NCI-H446 treated with DMSO at 0.1 percent for 48 hours (cell line): ENCODE measurements at regions not wholly inside any gene's neighbourhood (a gene's known extent, or its start where the extent isn't known, plus 50 kb on each side); places are given as distances from the start of the nearest gene placed in this dataset.

ENCODE experiments used
- DNase-seq: peaks from one replicate; lab custom pipeline; 2025; lab: John Stamatoyannopoulos, UW

DNA sequence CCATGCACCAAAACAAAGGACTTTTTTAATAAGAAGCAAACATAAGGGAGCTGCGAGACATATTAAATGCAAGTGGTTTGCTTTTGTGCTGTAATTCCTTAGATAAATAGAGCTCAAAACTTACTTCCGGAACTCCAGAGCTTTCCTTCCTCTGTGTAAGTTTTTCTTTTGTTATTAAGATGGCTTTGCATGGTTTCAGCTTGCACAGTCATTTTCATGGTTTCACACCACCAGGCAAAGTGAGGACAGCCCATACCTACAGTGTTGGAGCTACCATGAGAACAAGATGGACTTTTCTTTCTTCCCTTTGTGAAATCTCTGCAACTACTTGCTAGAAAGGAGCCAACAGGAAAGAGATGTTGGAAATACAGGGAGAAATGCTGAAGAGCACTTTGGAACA, 368.0 kb downstream of the SETD4 start:
- DNase-seq: no peak

DNA sequence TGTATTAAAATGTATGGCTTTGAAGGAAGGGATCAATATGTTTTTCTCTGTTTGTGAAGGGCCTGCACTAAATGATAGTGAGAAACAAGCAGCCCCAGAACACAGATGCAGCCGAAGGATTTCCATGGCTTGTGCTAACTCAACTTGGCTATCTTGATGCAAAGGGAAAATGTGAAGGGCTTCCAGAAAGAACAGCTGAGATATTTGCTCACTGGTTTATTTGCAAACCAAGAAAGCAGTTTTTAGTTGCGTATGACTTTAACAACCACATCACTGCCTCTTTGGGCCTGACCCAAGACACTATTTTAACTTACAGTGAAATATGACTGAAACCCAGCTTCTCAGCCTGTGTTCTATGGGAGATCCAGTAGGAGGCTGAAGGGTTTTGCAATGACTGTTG, 369.9 kb downstream of the SETD4 start:
- DNase-seq: no peak

DNA sequence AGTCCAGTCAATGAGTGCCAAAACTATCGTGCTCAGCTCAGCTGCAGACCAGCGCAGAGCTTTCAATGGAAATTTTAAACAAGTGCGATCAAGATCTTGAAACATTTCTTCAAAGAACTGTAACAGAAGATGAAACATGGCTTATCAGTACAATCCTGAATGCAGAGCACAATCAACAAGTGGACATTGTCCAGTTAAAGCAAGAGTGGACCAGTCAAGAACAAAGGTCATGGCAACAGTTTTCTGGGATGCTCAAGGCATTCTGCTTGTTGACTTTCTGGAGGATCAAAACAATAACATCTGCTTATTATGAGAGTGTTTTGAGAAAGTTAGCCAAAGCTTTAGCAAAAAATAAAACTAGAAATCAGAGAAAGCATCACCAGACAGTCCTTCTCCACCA, 374.2 kb downstream of the SETD4 start:
- DNase-seq: no peak

DNA sequence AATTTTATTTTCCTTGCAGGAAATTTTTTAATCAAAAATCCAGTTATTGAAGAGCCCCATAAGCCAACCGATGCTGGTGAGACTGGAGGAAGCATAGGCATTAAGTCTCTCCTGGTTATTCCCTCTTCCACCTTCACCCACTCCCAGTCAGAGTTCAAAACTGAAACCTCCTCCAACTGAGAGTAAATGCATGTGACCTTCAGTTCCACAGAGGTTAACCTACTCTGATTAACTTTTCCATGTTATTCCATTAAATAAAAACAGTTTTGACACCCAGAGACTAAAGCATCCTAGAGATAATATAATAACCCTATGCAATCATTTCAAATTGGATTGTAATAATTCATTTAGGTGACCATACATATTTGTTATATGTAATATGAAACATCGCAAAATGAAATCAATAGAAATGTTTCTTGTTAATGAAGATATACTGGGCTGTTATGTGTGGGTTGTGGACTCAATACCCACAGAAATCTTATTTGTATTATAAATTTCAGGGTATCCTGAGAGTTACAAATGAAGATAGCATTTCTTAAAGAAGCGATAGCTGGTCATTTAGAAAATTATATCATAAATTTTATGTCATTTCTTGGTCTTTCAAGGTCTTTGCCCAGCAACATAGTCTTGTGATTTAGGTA, 376.5 kb downstream of the SETD4 start:
- DNase-seq: no peak

DNA sequence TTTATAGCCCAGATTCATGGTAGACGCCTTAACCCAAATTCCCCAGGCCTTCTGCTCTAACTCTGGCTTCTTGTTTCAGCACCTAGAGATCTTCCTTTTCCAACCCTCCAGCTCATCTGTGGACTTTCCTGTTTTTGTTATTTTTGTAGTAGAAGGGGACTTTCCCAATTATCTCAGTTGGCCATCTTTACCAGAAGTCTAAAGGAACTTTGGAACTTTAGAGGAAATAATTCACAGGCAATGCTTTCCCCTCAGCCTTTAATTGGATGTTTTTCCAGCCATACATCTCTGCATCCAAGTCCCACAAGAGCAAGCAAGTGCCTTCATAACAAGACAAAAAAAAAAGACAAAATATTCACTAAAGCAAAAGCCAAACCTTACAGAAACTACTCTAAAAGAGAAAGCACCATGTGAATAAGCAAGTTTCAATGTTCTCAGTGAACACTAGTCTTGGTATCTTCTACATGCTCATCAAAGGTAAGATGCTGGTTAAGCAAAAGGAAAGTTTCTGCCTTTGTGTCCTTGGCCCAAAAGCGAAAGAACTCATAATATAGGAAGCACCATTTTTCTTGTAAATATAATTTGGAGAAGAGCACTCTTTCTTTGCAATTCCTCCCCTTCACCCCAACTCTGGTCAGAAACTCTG, 377.3 kb downstream of the SETD4 start:
- DNase-seq: no peak

DNA sequence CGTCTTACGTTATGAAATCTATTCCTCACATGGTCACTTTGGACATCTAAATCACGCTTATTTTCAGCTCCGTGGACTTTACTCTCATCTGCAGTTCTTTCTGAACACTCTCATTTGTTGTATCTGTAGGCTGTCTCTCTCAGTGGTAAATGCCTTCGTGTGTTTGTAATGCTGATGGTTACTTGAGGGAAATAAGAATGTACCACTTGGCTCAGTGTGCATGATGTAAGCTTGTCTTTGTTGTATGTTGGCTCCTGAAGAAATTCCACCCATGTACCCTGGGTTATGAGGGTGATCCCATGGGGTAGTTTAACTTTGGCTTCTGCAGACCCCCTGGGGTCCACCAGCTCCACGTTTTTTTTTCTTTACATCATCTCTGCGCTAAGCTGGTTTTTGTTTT, 378.4 kb downstream of the SETD4 start:
- no peak for DNase-seq

DNA sequence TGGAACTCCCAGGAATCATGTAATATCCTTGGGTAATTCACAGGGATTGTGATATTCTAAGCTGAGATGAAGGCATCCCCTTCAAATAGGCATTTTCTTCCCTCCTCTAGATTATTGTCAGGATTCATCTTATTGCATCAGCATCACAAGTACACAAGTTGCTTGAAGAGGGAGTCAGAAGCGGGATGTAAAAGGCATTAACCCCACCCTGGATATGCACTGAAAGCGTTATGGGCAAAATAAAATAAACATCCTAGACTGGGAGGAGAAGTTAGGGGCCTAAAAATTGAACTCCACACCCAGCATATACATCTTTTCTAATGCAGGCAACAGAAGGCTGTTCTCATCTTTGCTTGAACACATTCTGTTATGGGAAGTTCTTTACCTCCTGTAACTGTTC, 381.2 kb downstream of the SETD4 start:
- DNase-seq: no peak

DNA sequence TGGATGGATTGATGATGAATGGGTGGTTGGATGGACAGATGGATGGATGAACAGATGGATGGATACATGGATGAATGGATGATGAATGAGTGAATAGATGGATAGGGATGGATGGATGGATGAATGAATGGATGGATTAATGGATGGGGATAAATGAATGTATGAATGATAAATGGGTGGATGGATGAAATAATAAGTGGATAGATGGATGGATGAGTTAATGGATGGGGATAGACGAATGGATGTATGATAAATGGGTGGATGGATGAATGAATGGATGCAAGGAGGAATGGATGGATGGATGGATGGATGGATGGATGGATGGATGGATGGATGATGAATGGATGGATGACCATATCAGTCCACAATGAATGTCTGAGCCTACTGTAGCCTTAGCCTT, 381.9 kb downstream of the SETD4 start:
- no peak for DNase-seq

DNA sequence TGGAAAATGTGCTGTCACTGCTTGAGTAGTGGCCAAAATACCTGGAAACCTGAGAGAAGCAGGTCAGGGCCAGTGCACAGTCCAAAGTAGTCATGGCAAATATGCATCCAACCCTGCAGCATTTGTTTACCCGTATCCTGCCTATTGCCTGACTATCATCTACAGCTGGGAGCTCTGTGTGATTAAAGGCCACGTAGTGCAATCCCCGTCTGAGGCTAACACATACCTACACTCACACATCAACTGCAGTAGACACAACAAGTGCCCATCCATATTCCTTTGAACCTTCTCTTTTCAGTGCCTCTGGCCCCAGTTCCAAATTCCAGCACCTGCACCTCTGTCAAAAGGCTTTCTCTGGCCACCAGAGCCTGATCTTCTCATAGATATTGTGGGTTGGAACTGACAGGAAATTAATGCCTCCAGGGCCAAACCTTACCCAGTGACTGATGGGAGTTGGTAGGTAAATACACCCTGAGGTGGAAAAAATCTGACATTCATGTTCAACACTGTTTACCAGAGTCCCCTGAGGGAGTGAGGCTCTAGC, 383.0 kb downstream of the SETD4 start:
- DNase-seq: no peak

DNA sequence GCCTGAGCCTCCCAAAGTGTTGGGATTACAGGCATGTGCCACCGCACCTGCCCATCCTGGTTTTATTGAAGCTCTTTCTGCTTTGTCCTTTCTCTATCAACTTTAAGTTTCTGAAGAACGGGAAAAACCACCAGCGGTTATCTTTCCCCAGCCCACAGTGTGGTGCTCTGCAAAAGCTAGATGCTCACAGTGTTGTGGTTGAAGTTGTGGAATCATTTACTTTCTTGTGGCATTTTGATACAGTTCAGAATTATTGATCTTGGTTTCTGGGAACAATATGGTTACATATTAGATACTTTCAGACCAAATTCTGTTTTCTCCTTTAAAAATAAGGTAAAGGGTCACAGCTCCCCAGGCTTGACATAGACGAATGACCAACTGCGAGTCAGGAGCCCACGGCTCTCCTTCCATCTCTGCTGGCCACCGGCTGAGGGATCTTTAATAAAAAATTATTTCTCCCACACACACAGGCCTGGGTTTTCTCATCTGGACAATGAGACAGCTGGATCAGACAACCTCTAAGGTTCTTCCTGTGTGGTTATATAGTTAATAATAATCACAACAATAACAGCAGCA, 385.3 kb downstream of the SETD4 start:
- no peak for DNase-seq

DNA sequence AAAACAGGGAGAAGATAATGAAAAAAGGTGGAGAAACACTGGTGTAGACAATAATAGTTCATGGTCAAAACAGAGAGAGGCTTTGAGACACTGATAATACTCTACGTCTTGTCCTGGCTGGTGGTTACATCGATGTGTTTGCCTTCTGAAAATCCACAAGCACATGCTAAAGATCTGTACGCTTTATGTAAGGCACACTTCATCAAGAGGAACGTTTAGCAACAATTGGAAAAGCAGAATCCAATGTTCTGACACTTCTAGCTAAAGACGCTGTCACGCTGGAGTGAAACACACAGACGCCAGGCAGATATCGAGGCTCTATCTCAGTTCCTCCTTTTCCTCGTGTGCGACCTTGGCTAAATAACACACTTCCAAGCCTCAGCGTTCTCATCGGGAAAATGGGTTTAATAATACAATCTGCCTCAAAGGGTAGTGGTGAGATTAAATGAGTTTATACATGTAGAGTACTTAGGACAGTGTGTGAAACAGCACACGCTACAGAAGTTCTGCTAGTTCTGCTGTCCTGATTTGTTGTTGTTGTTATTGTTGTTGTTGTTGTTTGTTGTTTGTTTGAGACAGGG, 386.1 kb downstream of the SETD4 start:
- DNase-seq: no peak

DNA sequence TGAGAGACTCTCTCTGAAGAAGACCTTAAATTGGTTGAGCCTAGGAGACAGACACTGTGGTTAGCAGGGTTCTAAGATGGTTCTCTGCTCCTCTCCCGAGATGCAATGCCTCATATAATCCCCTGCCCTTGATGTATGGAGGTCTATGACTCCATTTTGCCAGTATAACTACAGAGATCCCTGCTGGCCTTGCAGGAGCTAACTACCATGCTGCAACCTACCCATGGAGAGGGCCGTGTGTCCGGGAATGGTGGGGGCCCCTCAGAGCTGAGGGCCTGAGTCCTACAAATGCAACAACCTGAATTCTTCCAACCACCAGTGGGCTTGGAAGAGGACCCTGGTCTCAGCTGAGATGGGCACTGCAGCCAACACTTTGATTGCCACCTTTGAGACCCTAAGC, 388.0 kb downstream of the SETD4 start:
- no peak for DNase-seq

DNA sequence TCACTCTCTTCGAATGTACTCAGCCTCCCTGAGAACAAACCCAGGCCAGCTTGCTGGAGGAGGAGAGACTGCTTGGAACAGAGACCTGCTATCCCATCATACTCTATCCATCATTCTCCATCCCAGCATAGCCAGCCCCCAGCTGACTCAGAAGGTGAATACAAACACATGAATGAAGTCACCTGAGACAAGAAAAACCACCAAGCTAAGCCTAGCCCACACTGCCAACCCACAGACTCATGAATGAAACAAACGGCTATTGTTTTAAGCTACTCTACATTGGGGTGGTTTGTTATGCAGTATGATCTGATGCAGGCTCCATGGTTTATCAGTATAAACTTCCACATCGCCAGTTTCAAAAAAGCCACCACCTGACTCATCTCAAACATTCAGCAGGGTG, 395.6 kb downstream of the SETD4 start:
- no peak for DNase-seq

DNA sequence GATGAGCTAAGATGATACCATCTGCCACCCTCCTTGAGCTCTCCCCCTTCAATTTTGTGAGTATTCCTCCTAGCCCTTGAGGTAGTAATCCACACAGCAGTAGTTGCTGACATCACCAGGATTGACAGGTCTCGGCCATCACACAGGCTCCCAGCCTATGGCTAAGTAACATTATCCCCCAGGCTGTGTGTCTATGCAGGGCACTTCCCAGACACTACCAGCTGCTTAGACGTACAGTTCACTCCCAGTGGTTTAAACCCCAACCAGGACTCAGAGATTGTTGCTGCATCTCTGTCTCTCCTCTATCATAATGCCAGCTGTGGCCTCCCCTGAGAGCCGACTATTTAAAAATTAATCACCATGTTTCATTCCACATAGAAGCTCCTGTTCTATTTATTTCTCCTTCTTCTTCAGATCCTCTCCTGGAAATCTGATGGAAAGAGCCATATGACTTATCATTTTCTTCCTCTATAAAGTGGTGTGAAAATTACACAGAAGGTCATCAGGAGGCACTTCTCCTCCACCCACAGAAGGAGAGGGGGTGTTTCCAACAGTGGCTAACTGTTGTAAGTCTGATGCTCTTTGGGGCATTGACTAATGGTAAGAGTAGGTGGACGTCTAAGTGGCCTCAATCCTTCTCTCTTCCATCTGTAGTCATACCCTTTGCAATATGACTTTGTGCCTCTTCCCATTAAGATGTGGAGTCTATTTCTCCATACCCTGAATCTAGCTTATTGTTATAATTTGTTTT, 396.3 kb downstream of the SETD4 start:
- DNase-seq: no peak

DNA sequence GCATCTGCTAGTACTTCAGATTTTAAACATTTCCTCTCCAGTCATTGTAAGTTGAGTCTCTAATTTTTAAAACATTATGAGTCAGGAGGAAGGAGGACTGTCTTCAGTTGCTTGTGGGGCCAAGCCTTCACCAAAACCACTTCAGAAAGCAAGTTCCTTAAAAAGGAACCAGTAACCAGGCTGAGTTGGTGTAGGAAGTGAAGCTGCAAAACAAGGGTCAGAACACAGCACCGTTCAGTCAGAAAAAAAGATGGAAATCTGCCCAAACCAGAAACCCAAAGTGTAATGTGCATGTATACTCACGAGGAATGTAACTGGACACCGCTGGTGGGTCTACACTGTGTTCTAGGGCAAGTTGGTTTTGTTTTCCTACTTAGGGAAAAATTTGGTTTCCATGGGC, 402.1 kb downstream of the SETD4 start:
- DNase-seq: no peak

DNA sequence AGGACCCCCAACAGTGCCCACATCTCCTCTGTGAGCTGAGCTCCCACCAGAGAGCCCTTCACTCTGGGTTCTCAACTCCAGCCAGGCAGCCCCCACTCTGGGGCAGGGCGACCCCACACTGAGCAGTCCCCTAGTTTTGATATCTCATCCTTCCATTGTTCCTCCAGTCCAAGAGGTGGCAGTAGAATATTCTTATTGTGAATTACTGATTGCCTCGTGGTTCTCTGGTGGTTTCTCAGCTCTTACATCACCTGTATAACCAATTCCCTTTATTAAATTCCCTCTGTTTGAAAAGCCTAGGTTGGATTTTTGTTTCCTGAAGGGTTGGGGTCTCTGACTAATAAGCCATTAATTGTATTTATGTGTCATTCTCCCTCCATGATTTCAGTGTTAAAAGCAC, 407.5 kb downstream of the SETD4 start:
- DNase-seq: no peak

DNA sequence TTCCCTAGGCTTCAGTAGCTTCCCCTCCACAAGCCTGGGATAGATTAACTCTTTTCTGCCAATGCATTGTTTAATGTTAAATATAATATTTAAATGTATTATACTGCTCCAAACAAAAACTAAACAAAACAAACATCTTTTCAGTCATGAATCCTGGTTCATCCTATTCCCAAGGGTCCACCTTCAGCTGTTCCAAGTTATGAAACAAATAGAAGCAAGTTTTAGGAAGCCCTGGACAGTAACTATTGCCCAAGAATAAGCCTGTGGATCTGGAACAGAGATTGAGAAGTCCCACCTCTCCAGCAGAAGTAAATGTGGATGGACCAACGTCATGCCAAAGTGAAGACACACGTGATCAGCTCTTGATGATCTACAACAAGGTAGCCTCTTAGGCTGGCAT, 408.1 kb downstream of the SETD4 start:
- DNase-seq: no peak

DNA sequence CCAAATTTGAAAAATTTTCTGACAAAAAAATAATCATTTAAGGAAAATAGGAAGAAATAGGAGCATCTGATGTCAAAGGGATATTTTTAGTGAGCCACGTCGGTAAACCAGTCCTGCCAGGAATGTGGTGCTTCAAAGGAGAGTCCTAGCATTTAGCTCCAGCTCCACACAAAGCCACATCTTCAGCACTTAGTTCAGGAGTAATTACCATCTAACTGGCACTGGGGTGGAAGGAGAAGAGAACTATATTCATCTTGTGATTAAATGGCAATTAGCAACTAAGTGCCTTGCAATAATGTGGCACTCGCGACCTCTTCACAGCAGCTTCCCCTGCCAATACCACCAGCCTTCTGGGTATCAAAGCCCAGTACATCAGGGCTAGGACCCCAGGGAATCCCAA, 409.1 kb downstream of the SETD4 start:
- DNase-seq: no peak

DNA sequence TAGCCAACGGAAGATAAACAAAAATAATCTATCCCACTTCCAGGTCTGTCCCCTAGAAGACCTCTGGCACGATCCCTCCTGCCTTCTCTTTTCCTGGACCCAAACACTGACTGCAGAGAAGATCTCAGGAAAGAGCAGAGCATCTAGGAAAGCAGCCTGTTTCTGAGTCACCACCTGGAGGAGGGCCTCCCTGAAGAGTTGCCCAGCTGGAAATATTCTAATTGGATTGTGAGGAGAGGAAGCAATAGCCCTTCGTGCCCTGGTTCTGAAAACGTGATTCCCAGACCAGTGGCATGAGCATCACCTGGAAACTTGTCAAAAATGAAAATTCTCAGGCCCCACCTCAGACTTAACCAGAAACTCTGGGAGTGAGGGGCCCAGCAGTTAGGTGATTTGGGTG, 411.1 kb downstream of the SETD4 start:
- DNase-seq: no peak

DNA sequence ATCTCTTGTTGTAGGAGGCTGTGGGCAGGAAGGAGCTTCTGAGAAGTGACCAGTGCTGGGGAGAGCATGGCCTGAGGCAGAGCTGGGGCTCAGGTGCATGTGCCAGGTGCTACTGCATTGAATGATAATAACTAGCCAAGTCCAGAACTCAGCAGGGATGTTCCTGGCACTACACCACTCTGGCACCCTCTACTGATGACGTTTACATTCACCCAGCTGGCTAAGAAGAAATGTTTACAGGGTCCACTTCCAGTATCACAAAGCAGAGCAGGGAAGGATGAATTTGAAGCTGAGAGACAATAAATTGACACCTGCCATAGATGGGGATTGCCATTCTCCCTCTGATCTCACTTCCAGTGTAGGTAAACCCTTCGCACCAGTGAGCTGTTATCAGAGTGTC, 411.8 kb downstream of the SETD4 start:
- no peak for DNase-seq

DNA sequence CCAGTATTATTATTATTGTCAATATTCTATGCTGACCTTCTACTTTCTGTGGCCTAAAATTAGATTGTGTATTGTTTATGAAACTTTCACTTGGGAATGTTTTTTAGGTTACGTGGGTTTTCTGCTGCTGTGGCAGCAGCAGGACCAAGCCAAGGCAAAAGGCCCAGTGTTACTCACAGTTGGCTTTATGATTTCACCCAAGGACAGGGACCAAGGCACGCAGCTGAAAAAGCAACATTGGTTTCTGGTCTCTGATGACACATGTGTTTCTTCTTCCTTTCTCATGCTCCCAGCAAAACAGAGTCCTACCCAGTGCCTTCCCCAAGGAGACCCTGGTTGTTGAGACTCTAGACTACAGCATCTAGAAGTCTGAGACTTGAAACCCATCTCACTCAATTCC, 413.7 kb downstream of the SETD4 start:
- DNase-seq: no peak

DNA sequence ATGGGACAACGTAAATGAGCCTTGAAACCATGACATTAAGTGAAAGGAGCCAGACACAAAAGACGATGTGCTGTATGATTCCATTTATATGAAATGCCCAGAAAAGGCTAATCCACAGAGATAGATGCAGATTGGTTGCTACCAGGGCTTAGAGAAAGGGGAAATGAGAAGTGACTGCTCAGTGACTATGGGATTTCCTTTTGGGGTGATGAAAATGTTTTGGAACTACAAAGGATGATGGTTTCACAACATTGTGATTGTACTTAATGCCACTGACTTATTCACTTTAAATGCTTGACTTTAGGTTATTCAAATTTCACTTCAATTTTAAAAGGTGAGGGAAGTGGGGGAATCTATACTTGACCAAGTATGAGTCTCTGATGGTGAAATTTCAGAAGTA, 414.3 kb downstream of the SETD4 start:
- DNase-seq: no peak

DNA sequence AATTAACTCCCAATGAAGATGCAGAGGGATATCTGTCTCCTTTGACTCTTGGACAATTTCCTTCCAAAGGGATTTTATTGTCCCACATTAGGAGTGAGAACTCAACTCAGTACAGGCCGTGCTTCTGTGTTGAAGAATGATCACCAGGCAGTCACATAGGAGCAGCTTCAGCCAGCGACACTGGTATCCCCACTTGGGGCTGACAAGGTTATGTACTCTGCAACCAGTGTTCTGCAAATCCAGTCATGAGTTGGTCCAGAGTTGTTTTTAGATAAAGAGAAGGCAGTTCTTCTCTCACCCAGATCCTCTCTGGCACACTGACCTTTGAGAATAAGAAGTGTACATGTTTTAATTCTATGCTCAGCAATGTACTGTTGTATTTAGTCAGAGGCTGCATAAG, 415.8 kb downstream of the SETD4 start:
- no peak for DNase-seq
